ENCODE measurements at regions not wholly inside any gene's neighbourhood (a gene's known extent, or its start where the extent isn't known, plus 50 kb on each side); places are given as distances from the start of the nearest gene placed in this dataset.

DNA sequence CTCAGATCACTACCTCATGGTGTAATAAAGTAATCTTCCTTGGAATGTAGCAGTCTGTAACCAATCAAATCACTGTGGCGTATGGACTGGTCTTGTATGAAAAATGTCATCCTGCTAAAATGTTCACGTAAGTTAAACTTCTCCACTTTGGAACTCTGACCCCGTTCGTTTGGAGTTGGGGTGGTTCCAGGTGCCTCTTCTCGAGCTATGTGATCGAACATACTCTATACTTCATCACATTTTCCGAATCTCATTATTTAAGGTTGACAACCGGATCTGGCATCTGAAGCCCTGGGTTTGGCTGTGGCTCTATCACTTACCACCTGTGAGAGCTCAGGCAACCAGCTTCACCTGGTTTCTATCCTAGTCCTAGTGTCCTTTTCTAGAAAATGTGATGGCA is 148.0 kb upstream of the MYCN start:
- Histone ChIP-seq H3K4me3 (ENCODE audit: insufficient read depth, low read depth, low read length) (no peak overlapping the region), H3K79me2 (ENCODE audit: insufficient read depth, low read length) (no peaks in the 10 kb centered on the region), H3K4me2 (ENCODE audit: low read length) (no peak overlapping the region), H3K36me3 (ENCODE audit: insufficient read depth, low read length) (no peaks in the 10 kb centered on the region), H3K9me3 (ENCODE audit: insufficient read depth, low read depth, low read length) (no peaks in the 10 kb centered on the region), H4K20me1 (ENCODE audit: insufficient read depth, low read length) (no peaks in the 10 kb centered on the region), H3K27ac (ENCODE audit: low read depth, low read length) (no peak overlapping the region), H2AFZ (ENCODE audit: low read depth, low read length) (no peak overlapping the region), H3K4me1 (ENCODE audit: insufficient read depth, low read length) (no peaks in the 10 kb centered on the region), H3K9ac (ENCODE audit: low read length) (no peak overlapping the region), H3K27me3 (ENCODE audit: insufficient read depth, low read length) (peaks cover 2% of the 10 kb centered on the region)
- Mint-ChIP-seq H3K36me3 (ENCODE audit: low read depth, unreplicated experiment) (no peaks in the 10 kb centered on the region), H3K9me3 (ENCODE audit: unreplicated experiment) (no peaks in the 10 kb centered on the region), H3K4me1 (ENCODE audit: low read depth, unreplicated experiment) (no peaks in the 10 kb centered on the region), H3K4me3 (ENCODE audit: unreplicated experiment) (no peak overlapping the region), H3K27ac (ENCODE audit: unreplicated experiment) (no peak overlapping the region), H3K27me3 (ENCODE audit: low read depth, unreplicated experiment) (peaks cover 25% of the 10 kb centered on the region)
- FAIRE-seq (no peak), DNase-seq (ENCODE audit: low read depth) (no peak)
- no peak for TF ChIP-seq EZH2 (IDR thresholded peaks at IDR 0.05; ENCODE audit: insufficient read depth, low read length)
- TF ChIP-seq, protein P1, sequence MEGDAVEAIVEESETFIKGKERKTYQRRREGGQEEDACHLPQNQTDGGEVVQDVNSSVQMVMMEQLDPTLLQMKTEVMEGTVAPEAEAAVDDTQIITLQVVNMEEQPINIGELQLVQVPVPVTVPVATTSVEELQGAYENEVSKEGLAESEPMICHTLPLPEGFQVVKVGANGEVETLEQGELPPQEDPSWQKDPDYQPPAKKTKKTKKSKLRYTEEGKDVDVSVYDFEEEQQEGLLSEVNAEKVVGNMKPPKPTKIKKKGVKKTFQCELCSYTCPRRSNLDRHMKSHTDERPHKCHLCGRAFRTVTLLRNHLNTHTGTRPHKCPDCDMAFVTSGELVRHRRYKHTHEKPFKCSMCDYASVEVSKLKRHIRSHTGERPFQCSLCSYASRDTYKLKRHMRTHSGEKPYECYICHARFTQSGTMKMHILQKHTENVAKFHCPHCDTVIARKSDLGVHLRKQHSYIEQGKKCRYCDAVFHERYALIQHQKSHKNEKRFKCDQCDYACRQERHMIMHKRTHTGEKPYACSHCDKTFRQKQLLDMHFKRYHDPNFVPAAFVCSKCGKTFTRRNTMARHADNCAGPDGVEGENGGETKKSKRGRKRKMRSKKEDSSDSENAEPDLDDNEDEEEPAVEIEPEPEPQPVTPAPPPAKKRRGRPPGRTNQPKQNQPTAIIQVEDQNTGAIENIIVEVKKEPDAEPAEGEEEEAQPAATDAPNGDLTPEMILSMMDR (IDR thresholded peaks at IDR 0.05; ENCODE audit: insufficient read depth, low read depth, low read length): no peak

DNA sequence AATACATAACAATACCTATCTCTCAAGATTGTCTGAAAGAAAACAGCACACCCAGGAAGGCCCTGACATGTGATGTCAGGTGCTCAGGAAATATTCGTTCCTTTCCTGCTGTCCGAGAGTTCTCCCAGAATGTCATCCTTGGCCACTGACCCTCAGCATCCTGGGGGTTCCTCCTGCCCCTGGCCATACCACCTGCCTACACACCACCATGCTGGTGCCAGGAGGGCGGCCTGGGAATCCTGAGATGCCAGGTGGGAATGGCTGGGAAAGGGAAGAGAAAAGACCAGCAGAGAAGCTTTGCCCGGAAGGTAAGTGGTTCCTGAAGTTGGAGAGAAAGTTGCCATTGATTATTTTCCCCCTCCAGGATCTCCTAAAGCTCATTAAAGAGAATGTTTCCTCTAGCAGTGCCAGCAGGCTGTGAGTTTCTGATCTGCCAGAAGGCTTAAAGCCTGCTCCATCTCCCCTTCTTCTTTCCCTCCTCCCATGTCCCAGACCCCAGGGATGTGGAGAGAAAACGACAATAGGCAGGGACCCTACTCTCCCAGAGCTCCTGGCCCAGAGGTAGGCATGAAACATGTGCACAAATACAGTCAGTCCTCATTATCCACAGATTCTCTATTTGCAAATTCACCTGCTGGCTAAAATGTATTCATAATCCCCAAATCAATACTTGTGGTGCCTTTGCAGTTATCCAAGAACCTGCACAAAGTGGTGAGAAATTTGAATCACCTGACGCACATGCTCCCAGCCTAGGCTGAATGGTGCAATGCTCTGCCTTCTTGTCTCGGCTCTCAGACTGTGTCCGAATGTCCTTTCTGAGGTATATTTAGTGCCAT is 147.1 kb upstream of the MYCN start:
- H3K4me2 ChIP-seq (ENCODE audit: low read length): no peak overlapping the region
- no peak overlapping the region for H2AFZ ChIP-seq (ENCODE audit: low read depth, low read length)
- H3K27ac ChIP-seq (ENCODE audit: low read depth, low read length): no peak overlapping the region
- H3K9me3 ChIP-seq (ENCODE audit: insufficient read depth, low read depth, low read length): no peaks in the 10 kb centered on the region
- peaks cover 2% of the 10 kb centered on the region for H3K27me3 ChIP-seq (ENCODE audit: insufficient read depth, low read length)
- DNase-seq (ENCODE audit: low read depth): no peak
- H3K4me3 ChIP-seq (ENCODE audit: insufficient read depth, low read depth, low read length): no peak overlapping the region
- no peaks in the 10 kb centered on the region for H3K79me2 ChIP-seq (ENCODE audit: insufficient read depth, low read length)
- Mint-ChIP-seq H3K36me3 (ENCODE audit: low read depth, unreplicated experiment) (no peaks in the 10 kb centered on the region), H3K27me3 (ENCODE audit: low read depth, unreplicated experiment) (peaks cover 24% of the 10 kb centered on the region), H3K27ac (ENCODE audit: unreplicated experiment) (no peak overlapping the region), H3K4me3 (ENCODE audit: unreplicated experiment) (no peak overlapping the region), H3K9me3 (ENCODE audit: unreplicated experiment) (no peaks in the 10 kb centered on the region), H3K4me1 (ENCODE audit: low read depth, unreplicated experiment) (peaks cover 2% of the 10 kb centered on the region)
- TF ChIP-seq EZH2 (IDR thresholded peaks at IDR 0.05; ENCODE audit: insufficient read depth, low read length): no peak
- TF ChIP-seq, protein P1 (IDR thresholded peaks at IDR 0.05; ENCODE audit: insufficient read depth, low read depth, low read length): no peak
- H3K9ac ChIP-seq (ENCODE audit: low read length): no peak overlapping the region
- H3K4me1 ChIP-seq (ENCODE audit: insufficient read depth, low read length): no peaks in the 10 kb centered on the region
- no peaks in the 10 kb centered on the region for H3K36me3 ChIP-seq (ENCODE audit: insufficient read depth, low read length)
- H4K20me1 ChIP-seq (ENCODE audit: insufficient read depth, low read length): no peaks in the 10 kb centered on the region
- FAIRE-seq: no peak

DNA sequence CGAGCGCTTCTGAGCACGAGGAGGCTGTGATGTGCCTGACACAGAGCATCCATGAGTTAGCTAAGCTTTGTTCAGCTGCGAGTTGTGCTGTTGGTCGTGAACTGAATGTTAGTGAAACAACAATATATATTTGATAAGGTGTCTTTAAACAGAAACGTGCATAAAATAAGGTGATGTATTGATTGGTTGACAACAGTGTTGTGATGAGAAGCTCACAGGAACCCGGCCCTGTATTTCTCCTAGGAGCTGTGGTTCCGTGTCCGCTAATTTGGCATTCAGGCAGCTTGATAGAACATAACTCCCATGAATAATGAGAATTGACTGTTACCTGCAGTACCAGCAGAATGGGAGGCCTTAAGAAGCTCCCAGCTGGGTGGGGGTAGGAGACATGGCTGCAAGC is 146.4 kb upstream of the MYCN start:
- H2AFZ ChIP-seq (ENCODE audit: low read depth, low read length): no peak overlapping the region
- TF ChIP-seq, protein P1 (IDR thresholded peaks at IDR 0.05; ENCODE audit: insufficient read depth, low read depth, low read length): no peak

More for the DNA sequence above, 146.4 kb upstream of the MYCN start:
- peaks cover 2% of the 10 kb centered on the region for H3K27me3 ChIP-seq (ENCODE audit: insufficient read depth, low read length)
- no peaks in the 10 kb centered on the region for H3K9me3 ChIP-seq (ENCODE audit: insufficient read depth, low read depth, low read length)
- Mint-ChIP-seq H3K36me3 (ENCODE audit: low read depth, unreplicated experiment) (no peaks in the 10 kb centered on the region), H3K9me3 (ENCODE audit: unreplicated experiment) (no peaks in the 10 kb centered on the region), H3K27me3 (ENCODE audit: low read depth, unreplicated experiment) (peaks cover 24% of the 10 kb centered on the region), H3K4me1 (ENCODE audit: low read depth, unreplicated experiment) (peaks cover 4% of the 10 kb centered on the region), H3K27ac (ENCODE audit: unreplicated experiment) (no peak overlapping the region), H3K4me3 (ENCODE audit: unreplicated experiment) (no peak overlapping the region)
- FAIRE-seq (no peak), DNase-seq (ENCODE audit: low read depth) (no peak)
- no peaks in the 10 kb centered on the region for H4K20me1 ChIP-seq (ENCODE audit: insufficient read depth, low read length)
- H3K4me2 ChIP-seq (ENCODE audit: low read length): no peak overlapping the region
- H3K79me2 ChIP-seq (ENCODE audit: insufficient read depth, low read length): no peaks in the 10 kb centered on the region
- H3K4me1 ChIP-seq (ENCODE audit: insufficient read depth, low read length): no peaks in the 10 kb centered on the region
- no peak overlapping the region for H3K9ac ChIP-seq (ENCODE audit: low read length)
- H3K27ac ChIP-seq (ENCODE audit: low read depth, low read length): no peak overlapping the region
- H3K4me3 ChIP-seq (ENCODE audit: insufficient read depth, low read depth, low read length): no peak overlapping the region
- H3K36me3 ChIP-seq (ENCODE audit: insufficient read depth, low read length): no peaks in the 10 kb centered on the region

Measured in astrocyte (in vitro differentiated cells and primary cell).